ENCODE measurements at regions not wholly inside any gene's neighbourhood (a gene's known extent, or its start where the extent isn't known, plus 50 kb on each side); places are given as distances from the start of the nearest gene placed in this dataset.

DNA sequence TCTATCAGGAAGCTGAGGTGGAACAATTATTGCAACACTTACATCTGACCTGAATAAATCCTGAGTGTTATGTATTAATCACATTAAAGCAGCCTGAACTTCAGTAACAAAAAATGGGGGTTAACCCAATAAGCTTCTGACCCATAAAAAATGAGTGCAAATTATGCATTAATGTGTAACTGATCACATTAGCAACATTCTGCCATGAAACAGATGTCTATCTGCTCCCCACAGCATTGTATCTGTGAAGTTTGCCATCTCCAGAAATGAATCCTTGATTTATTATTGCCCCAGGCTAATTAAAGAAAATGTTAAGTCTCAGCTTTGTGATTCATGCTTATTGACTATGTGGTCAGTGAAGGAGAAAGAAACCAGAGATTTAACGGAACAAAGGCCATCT is 304.9 kb downstream of the PCDH20 start:
- TF ChIP-seq CTCF (IDR thresholded peaks at IDR 0.05) (no peak), POLR2A (IDR thresholded peaks at IDR 0.05) (no peak)

Data from esophagus squamous epithelium (tissue), 4 donors.